Kidney (tissue), 13 donors: ENCODE measurements at regions not wholly inside any gene's neighbourhood (a gene's known extent, or its start where the extent isn't known, plus 50 kb on each side); places are given as distances from the start of the nearest gene placed in this dataset.

Experiments
- DNase-seq, 5 donors: peaks; one replicate each; pipeline ENCODE4 v3.0.0-alpha.2; 2013 to 2020
- FAIRE-seq: peaks from 2 replicates; lab custom pipeline; 2012; peaks lifted over from hg19 to GRCh38; lab: Jason Lieb, UNC
- H3K27ac ChIP-seq, 2 donors: one replicate each; pipeline ENCODE4 v1.7.0; 2013; ENCODE audit warnings: low read depth in 2 of 2, low read length in 2 of 2, inconsistent platforms in 1 of 2
- H3K27me3 ChIP-seq: one replicate; pipeline ENCODE4 v1.7.1; 2013; ENCODE audit warnings: low read length, inconsistent platforms; ENCODE audit not compliant: control insufficient read depth, insufficient read depth
- H3K36me3 ChIP-seq, 3 donors: one replicate each; pipeline versions ENCODE4 v1.7.0 to v1.7.1; 2013; ENCODE audit warnings: low read length in 3 of 3, control low read depth in 1 of 3, inconsistent platforms in 1 of 3; ENCODE audit not compliant: insufficient read depth in 3 of 3, control insufficient read depth in 2 of 3
- H3K4me1 ChIP-seq, 3 donors: one replicate each; pipeline versions ENCODE4 v1.7.0 to v1.7.1; 2013; ENCODE audit warnings: low read length in 3 of 3, inconsistent platforms in 1 of 3, low read depth in 1 of 3; ENCODE audit not compliant: control insufficient read depth in 2 of 3, insufficient read depth in 2 of 3
- H3K4me3 ChIP-seq, 3 donors: one replicate each; pipeline versions ENCODE4 v1.7.0 to v1.8.1; 2013; ENCODE audit warnings: low read length in 3 of 3, control low read depth in 1 of 3, inconsistent platforms in 1 of 3
- H3K9ac ChIP-seq, 3 donors: one replicate each; pipeline versions ENCODE4 v1.7.0 to v1.7.1; 2013; ENCODE audit warnings: low read length in 3 of 3, control low read depth in 1 of 3, inconsistent platforms in 1 of 3
- H3K9me3 ChIP-seq, 3 donors: one replicate each; pipeline versions ENCODE4 v1.7.0 to v1.7.1; 2013; ENCODE audit warnings: low read length in 3 of 3, control low read depth in 1 of 3, inconsistent platforms in 1 of 3; ENCODE audit not compliant: control insufficient read depth in 2 of 3, insufficient read depth in 1 of 3
- intact Hi-C: fragments of 100-400 bp; cut with DNase I; formaldehyde crosslinking; loops from one replicate; pipeline ENCODE4 v1.11.1; 2022
- TF ChIP-seq, protein P1 (sequence below): IDR thresholded peaks from 3 replicates; pipeline ENCODE4 v1.5.1; 2012; ENCODE audit warnings: mild to moderate bottlenecking, moderate library complexity, borderline replicate concordance; ENCODE audit not compliant: insufficient read depth; ENCODE audit errors: extremely low read depth
- donor health status: control.
- donor health status: control.
- donor health status: control.
- donor health status: control.
- donor health status: control.
- donor health status: DM: yes; HTN: yes; CAD: no.
- donor health status: Normal renal cell carcinoma (clear cell type).

DNA sequence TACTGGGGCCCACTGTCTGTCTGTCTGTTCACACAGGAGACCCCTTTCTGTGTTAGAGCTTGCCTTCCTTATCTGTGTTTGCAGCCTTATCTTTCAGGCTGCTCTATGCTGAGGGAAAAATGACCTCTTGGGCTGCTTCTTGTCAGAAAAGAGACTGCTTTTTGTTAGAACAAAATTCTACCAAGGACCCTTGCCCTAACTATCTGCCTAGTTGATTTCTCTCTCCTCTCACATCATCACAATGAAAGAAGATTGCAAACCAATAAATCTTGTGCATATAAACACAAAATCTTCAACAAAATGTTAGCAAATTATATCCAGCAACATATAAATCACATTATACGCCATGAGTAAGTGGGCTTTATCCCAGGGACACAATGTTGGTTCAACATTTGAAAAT, 1117.7 kb downstream of the CDH11 start:
- H3K36me3 ChIP-seq, result no peaks in the 10 kb centered on the region
- no peaks in the 10 kb centered on the region for H3K27me3 ChIP-seq
- no peaks in the 10 kb centered on the region for H3K4me1 ChIP-seq
- H3K9ac ChIP-seq, result no peak overlapping the region
- H3K9me3 ChIP-seq, result no peaks in the 10 kb centered on the region
- TF ChIP-seq, protein P1, sequence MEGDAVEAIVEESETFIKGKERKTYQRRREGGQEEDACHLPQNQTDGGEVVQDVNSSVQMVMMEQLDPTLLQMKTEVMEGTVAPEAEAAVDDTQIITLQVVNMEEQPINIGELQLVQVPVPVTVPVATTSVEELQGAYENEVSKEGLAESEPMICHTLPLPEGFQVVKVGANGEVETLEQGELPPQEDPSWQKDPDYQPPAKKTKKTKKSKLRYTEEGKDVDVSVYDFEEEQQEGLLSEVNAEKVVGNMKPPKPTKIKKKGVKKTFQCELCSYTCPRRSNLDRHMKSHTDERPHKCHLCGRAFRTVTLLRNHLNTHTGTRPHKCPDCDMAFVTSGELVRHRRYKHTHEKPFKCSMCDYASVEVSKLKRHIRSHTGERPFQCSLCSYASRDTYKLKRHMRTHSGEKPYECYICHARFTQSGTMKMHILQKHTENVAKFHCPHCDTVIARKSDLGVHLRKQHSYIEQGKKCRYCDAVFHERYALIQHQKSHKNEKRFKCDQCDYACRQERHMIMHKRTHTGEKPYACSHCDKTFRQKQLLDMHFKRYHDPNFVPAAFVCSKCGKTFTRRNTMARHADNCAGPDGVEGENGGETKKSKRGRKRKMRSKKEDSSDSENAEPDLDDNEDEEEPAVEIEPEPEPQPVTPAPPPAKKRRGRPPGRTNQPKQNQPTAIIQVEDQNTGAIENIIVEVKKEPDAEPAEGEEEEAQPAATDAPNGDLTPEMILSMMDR, result no peak
- H3K27ac ChIP-seq, result no peak overlapping the region
- no peak overlapping the region for H3K4me3 ChIP-seq
- FAIRE-seq (no peak), DNase-seq (no peak)
- intact Hi-C loops, result no loop called here

DNA sequence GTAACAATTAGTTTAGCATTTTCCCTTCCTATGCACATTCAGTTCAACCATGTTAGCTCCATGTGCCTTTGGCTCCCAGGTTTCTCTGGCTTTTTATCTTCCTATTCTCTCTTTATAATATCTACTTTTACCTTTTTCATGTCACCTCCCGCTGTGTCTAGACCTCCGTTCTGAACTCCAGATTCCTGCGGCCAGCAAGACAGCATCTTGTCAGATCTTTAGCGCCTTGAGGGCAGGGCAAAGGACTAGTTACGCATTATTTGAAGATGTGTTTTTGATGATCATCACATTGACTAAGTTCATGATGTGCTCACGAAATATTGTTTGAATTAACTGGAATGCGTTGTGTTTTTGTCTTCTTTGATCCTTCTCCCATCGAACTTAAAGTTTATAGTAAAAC, 1126.8 kb downstream of the CDH11 start:
- no peaks in the 10 kb centered on the region for H3K36me3 ChIP-seq
- no peak overlapping the region for H3K4me3 ChIP-seq
- intact Hi-C loops, result no loop called here
- FAIRE-seq (no peak), DNase-seq (no peak)
- H3K4me1 ChIP-seq, result no peaks in the 10 kb centered on the region
- H3K27ac ChIP-seq, result no peak overlapping the region
- H3K27me3 ChIP-seq, result no peaks in the 10 kb centered on the region
- no peak overlapping the region for H3K9ac ChIP-seq
- TF ChIP-seq, protein P1, result no peak
- no peaks in the 10 kb centered on the region for H3K9me3 ChIP-seq

DNA sequence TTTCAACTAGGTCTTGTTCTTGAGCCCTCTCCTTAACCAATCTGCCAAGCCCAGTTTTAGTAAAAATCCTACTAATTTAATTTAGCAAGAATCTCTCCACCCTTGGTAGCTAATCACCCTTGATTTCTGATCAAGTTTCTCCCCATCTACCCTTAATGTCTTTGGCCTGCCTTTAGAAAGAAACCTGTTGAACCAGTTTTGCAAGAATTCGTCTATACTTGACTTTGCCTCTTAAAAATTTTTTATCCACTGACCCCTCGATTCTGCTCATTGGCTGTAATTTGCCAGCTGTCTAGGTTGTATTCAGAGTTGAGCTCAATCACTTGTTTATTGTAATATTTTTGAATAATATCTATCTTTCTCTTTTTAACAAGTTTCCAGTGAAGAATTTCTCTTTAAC, 1138.5 kb downstream of the CDH11 start:
- TF ChIP-seq, protein P1, result no peak
- no peak overlapping the region for H3K9ac ChIP-seq
- H3K9me3 ChIP-seq, result no peaks in the 10 kb centered on the region
- H3K27me3 ChIP-seq, result no peaks in the 10 kb centered on the region
- peaks cover 0 to 4% (median 0%) of the 10 kb centered on the region in 3 donors for H3K4me1 ChIP-seq
- DNase-seq (peak in 2 of 5 donors; percentile 66 to 71), FAIRE-seq (no peak)
- no peaks in the 10 kb centered on the region for H3K36me3 ChIP-seq
- intact Hi-C loops, result no loop called here
- H3K4me3 ChIP-seq, result no peak overlapping the region
- peak overlapping the region in 1 of 2 donors; percentile 41 for H3K27ac ChIP-seq

DNA sequence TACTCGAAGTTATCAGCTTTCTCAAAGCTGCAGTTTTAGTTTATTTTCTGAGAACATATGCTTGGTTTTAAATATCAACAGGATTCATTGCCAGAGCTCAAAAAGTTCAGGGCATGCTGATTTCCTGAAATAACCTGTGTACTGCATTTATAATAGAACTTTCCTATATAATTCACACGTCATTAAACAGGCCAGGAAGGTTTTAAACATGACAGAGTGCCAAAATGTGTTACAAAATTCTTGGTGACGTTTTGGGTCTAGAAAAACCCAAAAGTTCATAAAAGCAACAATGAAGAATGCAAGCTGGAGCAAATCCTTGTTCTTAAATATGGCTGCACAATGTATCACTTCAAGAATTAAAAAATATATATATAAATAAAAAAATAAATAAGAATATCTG, 1139.1 kb downstream of the CDH11 start:
- Histone ChIP-seq H3K4me3 (no peak overlapping the region), H3K27me3 (no peaks in the 10 kb centered on the region), H3K9ac (no peak overlapping the region), H3K36me3 (no peaks in the 10 kb centered on the region), H3K27ac (no peak overlapping the region), H3K9me3 (no peaks in the 10 kb centered on the region), H3K4me1 (peaks cover 0 to 4% (median 0%) of the 10 kb centered on the region in 3 donors)
- DNase-seq, result peak in 2 of 5 donors; percentile 6 to 31
- no peak for FAIRE-seq
- TF ChIP-seq, protein P1, result no peak
- intact Hi-C loops, result no loop called here
